Memory B cell (primary cell): ENCODE measurements at regions not wholly inside any gene's neighbourhood (a gene's known extent, or its start where the extent isn't known, plus 50 kb on each side); places are given as distances from the start of the nearest gene placed in this dataset.
"Not testable (repeated sequence)": the region's sequence is repeated elsewhere in the genome, so short reads cannot be mapped to it uniquely, and the experiment has no call there.

Experiments used
- ATAC-seq: fragments of 150-1000 bp; cut with Tn5 transposase; 2 replicates; pipeline ENCODE4 v1.10.0; 2021; ENCODE audit warnings: low read depth, mild to moderate bottlenecking, moderate library complexity
- DNase-seq, 2 donors: peaks; one replicate each; pipeline ENCODE4 v3.0.0; 2022; ENCODE audit warnings: low spot score in 2 of 2
- H3K27ac Mint-ChIP-seq: one replicate; pipeline ENCODE4 v1.8.0; 2022; ENCODE audit warnings: mild to moderate bottlenecking, moderate library complexity, mixed read lengths
- H3K27me3 Mint-ChIP-seq: one replicate; pipeline ENCODE4 v1.8.0; 2022; ENCODE audit warnings: mixed read lengths
- H3K36me3 Mint-ChIP-seq: one replicate; pipeline ENCODE4 v1.8.0; 2022; ENCODE audit warnings: mild to moderate bottlenecking, mixed read lengths
- H3K4me1 Mint-ChIP-seq: one replicate; pipeline ENCODE4 v1.8.0; 2022; ENCODE audit warnings: mixed read lengths
- H3K4me3 Mint-ChIP-seq: one replicate; pipeline ENCODE4 v1.8.0; 2022; ENCODE audit warnings: mild to moderate bottlenecking, moderate library complexity, mixed read lengths
- H3K9me3 Mint-ChIP-seq: one replicate; pipeline ENCODE4 v1.8.0; 2022; ENCODE audit warnings: mixed read lengths

- Mint-ChIP-seq H3K4me3 (no peak overlapping the region), H3K27me3 (no peaks in the 10 kb centered on the region), H3K27ac (no peak overlapping the region), H3K36me3 (no peaks in the 10 kb centered on the region), H3K4me1 (no peaks in the 10 kb centered on the region), H3K9me3 (peaks cover 4% of the 10 kb centered on the region)
- ATAC-seq (no peak), DNase-seq (no peak)
Measured at GRCh38 chr2:52526735-52527134, 1240.9 kb upstream of the CHAC2 start.

- ATAC-seq = no peak
- DNase-seq = no peak
- no peak overlapping the region for H3K27ac Mint-ChIP-seq
- H3K4me1 Mint-ChIP-seq = no peaks in the 10 kb centered on the region
- H3K27me3 Mint-ChIP-seq = no peaks in the 10 kb centered on the region
- H3K4me3 Mint-ChIP-seq = no peak overlapping the region
- peaks cover 1% of the 10 kb centered on the region for H3K9me3 Mint-ChIP-seq
- no peaks in the 10 kb centered on the region for H3K36me3 Mint-ChIP-seq
Measured at GRCh38 chr2:52520644-52521043, 1247.0 kb upstream of the CHAC2 start.

- Mint-ChIP-seq H3K4me3 (no peak overlapping the region), H3K4me1 (no peaks in the 10 kb centered on the region), H3K9me3 (no peaks in the 10 kb centered on the region), H3K36me3 (no peaks in the 10 kb centered on the region), H3K27ac (no peak overlapping the region), H3K27me3 (no peaks in the 10 kb centered on the region)
- ATAC-seq (no peak), DNase-seq (no peak)
Measured at GRCh38 chr2:52518678-52519077, 1248.9 kb upstream of the CHAC2 start.

- ATAC-seq (no peak), DNase-seq (no peak)
- Mint-ChIP-seq H3K27me3 (no peaks in the 10 kb centered on the region), H3K4me3 (no peak overlapping the region), H3K9me3 (no peaks in the 10 kb centered on the region), H3K4me1 (no peaks in the 10 kb centered on the region), H3K27ac (no peak overlapping the region), H3K36me3 (no peaks in the 10 kb centered on the region)
Measured at GRCh38 chr2:52512760-52513159, 1254.8 kb upstream of the CHAC2 start.

DNA sequence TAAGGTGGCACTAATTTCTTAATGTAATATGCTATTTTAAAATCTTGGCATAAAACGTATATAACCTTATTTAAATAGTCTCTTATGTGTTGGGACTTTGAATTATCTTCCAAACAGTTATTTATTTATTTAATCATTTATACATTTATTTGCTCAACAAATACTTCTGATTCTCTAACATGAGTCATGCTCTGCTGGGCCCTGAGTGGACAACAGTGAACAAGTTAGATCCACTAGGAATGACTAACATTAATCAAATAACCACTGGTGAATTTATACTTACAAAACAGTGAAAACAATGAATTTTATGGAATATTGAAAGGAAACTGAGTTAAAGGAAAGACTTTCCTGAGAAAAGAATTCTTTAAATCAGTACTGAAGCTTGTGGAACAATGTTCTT is 1257.2 kb upstream of the CHAC2 start:
- H3K9me3 Mint-ChIP-seq = peaks cover 1% of the 10 kb centered on the region
- DNase-seq (no peak), ATAC-seq (no peak)
- H3K4me1 Mint-ChIP-seq = no peaks in the 10 kb centered on the region
- H3K36me3 Mint-ChIP-seq = no peaks in the 10 kb centered on the region
- no peak overlapping the region for H3K27ac Mint-ChIP-seq
- H3K4me3 Mint-ChIP-seq = no peak overlapping the region
- H3K27me3 Mint-ChIP-seq = no peaks in the 10 kb centered on the region

DNA sequence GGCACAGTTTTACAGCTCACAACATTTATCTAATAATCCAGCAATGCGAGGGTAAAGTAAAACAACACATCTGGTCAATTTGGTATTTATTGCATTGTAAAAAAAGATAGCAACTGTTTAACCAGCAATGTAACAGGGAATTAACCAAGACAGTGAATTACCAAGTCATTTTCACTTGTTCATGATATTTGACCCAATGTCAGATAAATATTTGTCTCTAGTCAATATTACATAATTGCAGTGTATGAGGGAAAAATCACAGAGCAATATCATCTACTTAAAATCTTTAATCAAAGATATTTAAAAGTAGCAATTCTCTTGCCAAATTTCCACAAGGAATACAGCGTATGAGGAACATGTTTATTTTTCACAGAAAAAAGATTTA is 1265.1 kb upstream of the CHAC2 start:
- ATAC-seq = no peak
- Mint-ChIP-seq H3K27me3 (no peaks in the 10 kb centered on the region), H3K4me3 (no peak overlapping the region), H3K9me3 (peaks cover 3% of the 10 kb centered on the region), H3K4me1 (no peaks in the 10 kb centered on the region), H3K27ac (no peak overlapping the region), H3K36me3 (no peaks in the 10 kb centered on the region)
- DNase-seq = no peak

- Mint-ChIP-seq H3K9me3 (peaks cover 1% of the 10 kb centered on the region), H3K27ac (no peak overlapping the region), H3K36me3 (no peaks in the 10 kb centered on the region), H3K4me1 (no peaks in the 10 kb centered on the region), H3K4me3 (no peak overlapping the region), H3K27me3 (no peaks in the 10 kb centered on the region)
- no peak for DNase-seq
- ATAC-seq = no peak
Measured at GRCh38 chr2:52501715-52502475, 1265.7 kb upstream of the CHAC2 start.

DNA sequence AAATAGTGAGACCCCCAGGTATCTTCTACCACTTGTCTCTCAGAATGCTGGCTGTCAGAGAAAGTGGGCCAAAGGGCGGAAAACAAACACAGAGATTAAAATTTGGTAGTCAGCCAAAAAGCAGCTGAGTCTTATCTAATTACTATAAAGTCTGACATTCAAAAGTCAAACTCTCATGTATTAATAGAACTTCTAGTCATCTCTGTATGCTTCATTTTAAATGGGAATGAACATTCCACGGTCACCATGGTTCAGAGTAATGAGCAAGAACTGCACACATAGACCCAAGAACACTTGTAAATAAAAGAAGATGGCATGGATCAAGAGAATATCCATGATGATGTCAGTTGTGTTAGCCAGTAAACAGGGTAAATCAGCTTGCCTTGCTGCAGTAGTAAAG is 1267.0 kb upstream of the CHAC2 start:
- peaks cover 1% of the 10 kb centered on the region for H3K9me3 Mint-ChIP-seq
- DNase-seq (no peak), ATAC-seq (no peak)
- no peaks in the 10 kb centered on the region for H3K4me1 Mint-ChIP-seq
- H3K36me3 Mint-ChIP-seq = no peaks in the 10 kb centered on the region
- no peak overlapping the region for H3K27ac Mint-ChIP-seq
- H3K27me3 Mint-ChIP-seq = no peaks in the 10 kb centered on the region
- H3K4me3 Mint-ChIP-seq = no peak overlapping the region

DNA sequence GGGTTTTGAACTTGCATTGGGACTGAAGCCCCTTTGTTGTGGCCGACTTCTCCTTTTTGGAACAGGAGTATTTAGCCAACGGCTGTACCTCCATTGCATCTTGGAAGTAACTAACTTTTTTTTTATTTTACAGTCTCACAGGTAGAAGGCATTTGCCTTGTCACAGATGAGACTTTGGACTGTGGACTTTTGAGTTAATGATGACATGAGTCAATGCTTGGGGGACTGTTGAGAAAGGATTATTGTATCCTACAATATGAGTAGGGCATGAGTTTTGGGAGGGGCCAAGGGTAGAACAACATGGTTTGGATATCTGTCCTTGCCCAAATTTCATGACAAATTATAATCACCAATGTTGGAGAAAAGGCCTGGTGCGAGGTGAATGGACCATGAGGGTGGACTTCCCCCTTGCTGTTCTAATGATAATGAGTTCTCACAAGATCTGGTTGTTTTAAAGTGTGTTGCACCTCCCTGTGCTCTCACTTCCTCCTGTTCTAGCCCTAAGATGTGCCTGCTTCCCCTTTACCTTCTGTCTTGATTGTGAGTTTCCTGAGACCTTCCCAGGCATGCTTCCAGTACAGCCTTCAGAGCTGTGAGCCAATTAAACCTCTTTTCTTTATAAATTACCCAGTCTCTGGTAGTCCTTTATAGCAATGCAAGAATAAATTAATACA is 1269.4 kb upstream of the CHAC2 start:
- Mint-ChIP-seq H3K27ac (no peak overlapping the region), H3K27me3 (no peaks in the 10 kb centered on the region), H3K9me3 (peaks cover 1% of the 10 kb centered on the region), H3K4me1 (no peaks in the 10 kb centered on the region), H3K36me3 (no peaks in the 10 kb centered on the region), H3K4me3 (no peak overlapping the region)
- DNase-seq = no peak
- ATAC-seq = no peak

DNA sequence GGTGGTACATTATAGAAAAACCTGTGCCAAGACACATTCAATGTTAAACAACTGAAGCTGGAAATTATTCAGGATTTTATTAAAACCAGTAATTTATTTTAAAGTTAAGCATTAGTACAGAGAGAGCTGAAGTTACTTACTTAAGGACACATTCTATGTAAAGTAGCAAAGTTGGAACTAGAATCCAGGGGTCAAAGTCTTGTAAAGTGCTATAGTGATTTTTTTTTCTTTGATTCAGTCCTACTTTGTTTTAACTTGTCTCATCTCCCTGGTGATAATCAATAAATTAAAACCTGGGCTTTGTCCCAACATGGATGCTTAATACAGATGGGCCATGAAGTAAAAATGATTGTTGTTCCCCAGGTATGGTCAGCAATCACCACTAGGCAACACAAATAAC is 1271.8 kb upstream of the CHAC2 start:
- Mint-ChIP-seq H3K9me3 (peaks cover 7% of the 10 kb centered on the region), H3K27me3 (no peaks in the 10 kb centered on the region), H3K36me3 (no peaks in the 10 kb centered on the region), H3K4me1 (no peaks in the 10 kb centered on the region), H3K27ac (no peak overlapping the region), H3K4me3 (no peak overlapping the region)
- ATAC-seq (no peak), DNase-seq (no peak)

GRCh38 chr2:52477166-52477565 is 1290.4 kb upstream of the CHAC2 start:
- Mint-ChIP-seq H3K27ac (no peak overlapping the region), H3K9me3 (peaks cover 2% of the 10 kb centered on the region), H3K36me3 (no peaks in the 10 kb centered on the region), H3K4me3 (no peak overlapping the region), H3K27me3 (no peaks in the 10 kb centered on the region), H3K4me1 (no peaks in the 10 kb centered on the region)
- ATAC-seq (no peak), DNase-seq (no peak)

DNA sequence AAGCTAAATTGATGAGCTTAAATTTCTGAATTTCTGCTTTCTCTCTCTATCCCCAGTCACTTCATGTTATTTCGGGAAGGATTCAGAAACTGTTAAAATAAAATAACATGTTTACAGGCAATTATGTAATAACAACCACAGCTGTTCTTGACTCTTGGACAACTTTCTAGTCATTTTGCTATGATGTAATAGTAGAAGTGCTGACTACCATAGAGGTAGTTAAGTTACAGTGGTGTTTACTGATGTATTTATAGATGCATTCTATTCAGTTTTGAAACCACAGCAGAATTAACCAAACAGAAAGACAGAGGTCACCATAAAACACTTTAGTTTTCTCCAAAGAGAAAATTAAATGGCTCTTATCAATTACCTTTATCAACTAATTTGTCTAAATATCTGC is 1292.0 kb upstream of the CHAC2 start:
- Mint-ChIP-seq H3K27me3 (no peaks in the 10 kb centered on the region), H3K27ac (no peak overlapping the region), H3K36me3 (no peaks in the 10 kb centered on the region), H3K4me3 (no peak overlapping the region), H3K4me1 (no peaks in the 10 kb centered on the region), H3K9me3 (peaks cover 2% of the 10 kb centered on the region)
- DNase-seq (no peak), ATAC-seq (no peak)

DNA sequence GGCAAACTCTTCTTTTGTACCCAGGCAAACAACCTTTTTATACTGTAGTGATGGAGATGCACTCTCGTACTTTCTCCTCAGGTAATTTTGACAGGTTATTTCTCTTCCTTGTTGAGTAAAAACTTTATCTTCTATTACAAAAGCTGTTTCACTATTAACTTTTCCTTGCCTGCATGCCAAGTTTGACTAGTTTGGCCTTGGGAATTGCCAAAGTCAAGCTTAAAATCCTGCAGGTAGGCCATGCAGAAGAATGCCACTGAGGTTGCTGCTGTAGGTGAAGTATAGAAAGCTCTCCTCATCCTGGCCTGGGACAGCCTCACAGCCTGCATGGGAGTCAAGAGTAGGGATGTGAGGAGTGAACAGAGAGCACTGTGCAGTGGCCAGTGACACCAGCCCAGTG is 1293.5 kb upstream of the CHAC2 start:
- no peak for DNase-seq
- Mint-ChIP-seq H3K27ac (no peak overlapping the region), H3K4me1 (no peaks in the 10 kb centered on the region), H3K9me3 (peaks cover 6% of the 10 kb centered on the region), H3K4me3 (no peak overlapping the region), H3K36me3 (no peaks in the 10 kb centered on the region), H3K27me3 (no peaks in the 10 kb centered on the region)
- ATAC-seq = no peak

- Mint-ChIP-seq H3K27me3 (no peaks in the 10 kb centered on the region), H3K4me3 (no peak overlapping the region), H3K36me3 (no peaks in the 10 kb centered on the region), H3K9me3 (peaks cover 4% of the 10 kb centered on the region), H3K27ac (no peak overlapping the region), H3K4me1 (no peaks in the 10 kb centered on the region)
- no peak for ATAC-seq
- DNase-seq = no peak
Measured at GRCh38 chr2:52473526-52473925, 1294.1 kb upstream of the CHAC2 start.

DNA sequence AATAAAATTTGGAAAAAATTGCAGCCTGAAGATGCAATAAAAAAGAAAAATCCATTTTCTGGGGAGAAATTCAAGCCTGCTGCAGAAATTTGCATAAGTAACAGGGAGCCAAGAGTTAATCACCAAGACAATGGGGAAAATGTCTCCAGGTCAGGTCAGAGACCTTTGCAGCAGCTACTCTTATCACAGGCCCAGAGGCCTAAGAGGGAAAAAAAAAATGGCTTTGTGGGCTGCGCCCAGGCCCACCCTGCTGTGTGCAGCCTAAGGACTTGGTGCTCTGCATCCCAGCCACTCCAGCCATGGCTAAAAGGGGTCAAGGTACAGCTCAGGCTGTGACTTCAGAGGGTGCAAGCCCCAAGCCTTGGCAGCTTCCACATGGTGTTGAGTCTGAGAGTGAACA is 1297.1 kb upstream of the CHAC2 start:
- H3K4me3 Mint-ChIP-seq, DNase-seq, H3K4me1 Mint-ChIP-seq, H3K36me3 Mint-ChIP-seq, H3K27ac Mint-ChIP-seq, H3K9me3 Mint-ChIP-seq, ATAC-seq, H3K27me3 Mint-ChIP-seq: not testable (repeated sequence)
